ENCODE measurements at regions not wholly inside any gene's neighbourhood (a gene's known extent, or its start where the extent isn't known, plus 50 kb on each side); places are given as distances from the start of the nearest gene placed in this dataset.

- H3K4me3 ChIP-seq (ENCODE audit: low read length): no peak overlapping the region
- no peak for TF ChIP-seq ZNF274 (IDR thresholded peaks at IDR 0.05; ENCODE audit: low read depth, low read length)
Observed at GRCh38 chr2:37499113-37499512, 154.7 kb downstream of the QPCT start.

DNA sequence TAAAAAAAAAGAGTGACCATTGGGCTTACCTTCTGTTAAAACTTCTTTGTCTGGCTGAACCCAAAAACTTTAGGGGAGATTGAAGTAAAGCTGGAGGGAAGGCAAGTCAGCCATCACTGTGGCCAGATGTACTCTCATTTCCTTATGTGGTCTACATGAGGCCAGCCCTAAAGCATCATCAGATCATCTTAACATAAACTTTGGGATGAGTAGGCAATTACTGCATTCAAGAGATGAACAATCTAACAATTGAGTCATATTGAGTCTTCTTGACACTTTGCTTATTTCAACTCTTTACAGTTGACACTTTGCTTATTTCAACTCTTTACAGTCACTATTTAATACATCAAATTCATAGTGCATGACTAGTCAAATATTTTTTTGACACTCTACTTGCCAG is 155.6 kb downstream of the QPCT start:
- H3K4me3 ChIP-seq (ENCODE audit: low read length): no peak overlapping the region
- no peak for TF ChIP-seq ZNF274 (IDR thresholded peaks at IDR 0.05; ENCODE audit: low read depth, low read length)

DNA sequence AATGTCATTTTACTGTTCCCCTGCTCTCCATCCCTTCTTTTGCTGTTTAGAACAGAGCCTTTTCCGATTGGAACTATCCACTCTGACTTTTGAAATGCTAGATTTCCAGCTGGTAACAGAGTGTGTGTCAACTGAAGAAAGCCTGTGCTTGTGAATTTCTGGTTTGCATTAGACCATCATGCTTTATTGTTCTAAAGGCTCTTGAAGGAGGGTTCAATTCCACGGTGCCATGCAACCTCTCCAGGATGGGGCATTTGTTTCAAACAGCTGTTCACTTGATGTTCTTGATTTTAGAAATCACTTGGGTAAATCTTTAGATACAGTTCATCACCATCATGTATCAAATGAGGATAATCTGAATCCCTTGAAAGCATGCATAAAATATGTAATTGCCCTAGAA is 156.7 kb downstream of the QPCT start:
- H3K4me3 ChIP-seq (ENCODE audit: low read length): no peak overlapping the region
- no peak for TF ChIP-seq ZNF274 (IDR thresholded peaks at IDR 0.05; ENCODE audit: low read depth, low read length)

- H3K4me3 ChIP-seq (ENCODE audit: low read length): no peak overlapping the region
- no peak for TF ChIP-seq ZNF274 (IDR thresholded peaks at IDR 0.05; ENCODE audit: low read depth, low read length)
Observed at GRCh38 chr2:37506407-37507050, 162.1 kb downstream of the QPCT start.

DNA sequence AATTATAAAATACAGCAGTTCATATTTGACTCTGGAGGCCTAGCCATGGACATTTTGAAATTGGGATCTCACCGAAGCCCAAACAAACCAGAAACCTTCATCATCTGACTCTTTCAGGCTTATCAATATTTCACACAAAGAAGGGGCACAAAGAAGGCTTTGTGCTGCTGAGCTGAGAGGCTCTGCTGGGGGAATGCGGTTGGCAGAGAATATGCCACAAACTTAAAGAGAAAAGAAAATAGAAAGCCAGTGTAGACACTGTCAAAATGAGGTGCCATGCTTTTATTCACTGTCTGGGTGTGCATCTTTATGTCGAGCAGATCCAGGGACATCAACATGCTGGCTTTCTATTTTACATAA is 162.6 kb downstream of the QPCT start:
- no peak overlapping the region for H3K4me3 ChIP-seq (ENCODE audit: low read length)

DNA sequence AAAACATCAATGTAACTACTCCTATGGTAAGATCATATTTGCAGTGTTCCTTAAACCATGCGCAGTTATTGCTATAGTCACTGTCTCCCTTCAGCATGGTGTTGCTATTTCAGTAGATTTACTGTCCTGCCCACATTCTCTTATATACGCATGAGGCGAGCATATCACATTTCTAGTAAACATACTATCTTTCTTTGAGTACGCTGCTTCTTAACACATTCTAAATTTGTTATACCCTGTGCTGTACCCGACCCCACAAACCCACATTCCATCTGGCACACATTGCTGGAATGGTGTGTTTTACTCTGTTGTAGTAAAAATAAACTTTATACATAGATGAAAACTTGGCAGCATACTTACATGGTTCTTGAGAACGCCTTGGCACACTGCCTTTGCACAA is 163.3 kb downstream of the QPCT start:
- no peak for TF ChIP-seq ZNF274 (IDR thresholded peaks at IDR 0.05; ENCODE audit: low read depth, low read length)
- H3K4me3 ChIP-seq (ENCODE audit: low read length): no peak overlapping the region

More for the DNA sequence above, 162.6 kb downstream of the QPCT start:
- no peak for TF ChIP-seq ZNF274 (IDR thresholded peaks at IDR 0.05; ENCODE audit: low read depth, low read length)

- no peak for TF ChIP-seq ZNF274 (IDR thresholded peaks at IDR 0.05; ENCODE audit: low read depth, low read length)
- H3K4me3 ChIP-seq (ENCODE audit: low read length): no peak overlapping the region
Observed at GRCh38 chr2:37512971-37513370, 158.5 kb downstream of the CDC42EP3 start.

DNA sequence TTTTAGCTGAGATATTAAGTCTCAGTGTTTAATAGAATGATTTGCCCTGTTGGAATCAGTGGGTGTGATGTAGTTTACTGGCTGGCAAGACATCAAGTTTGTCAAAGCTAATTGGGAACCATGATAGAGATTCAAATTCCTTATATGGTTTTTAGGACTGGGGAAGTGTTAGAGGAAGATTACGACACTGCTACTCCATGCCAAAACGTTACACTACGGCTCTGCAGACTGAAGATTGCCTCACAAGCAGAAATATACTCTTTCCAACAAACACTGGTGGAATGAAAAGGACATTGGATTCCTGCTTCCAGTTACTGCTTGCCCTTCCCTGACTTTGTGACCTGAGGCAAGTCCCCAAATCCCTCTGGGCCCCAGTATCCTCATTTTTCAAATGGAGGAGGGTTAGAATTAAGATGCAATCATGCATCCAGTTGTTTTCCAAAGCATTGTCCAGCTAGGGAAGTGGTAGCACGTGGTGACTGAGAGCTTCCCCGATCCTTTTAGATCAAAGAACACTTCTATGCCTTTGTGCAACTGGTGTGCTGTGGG is 147.6 kb downstream of the CDC42EP3 start:
- TF ChIP-seq ZNF274 (IDR thresholded peaks at IDR 0.05; ENCODE audit: low read depth, low read length): no peak
- no peak overlapping the region for H3K4me3 ChIP-seq (ENCODE audit: low read length)

- no peak for TF ChIP-seq ZNF274 (IDR thresholded peaks at IDR 0.05; ENCODE audit: low read depth, low read length)
- H3K4me3 ChIP-seq (ENCODE audit: low read length): no peak overlapping the region
Observed at GRCh38 chr2:37526323-37526722, 145.1 kb downstream of the CDC42EP3 start.

GRCh38 chr2:37526856-37527255 is 144.6 kb downstream of the CDC42EP3 start:
- no peak overlapping the region for H3K4me3 ChIP-seq (ENCODE audit: low read length)
- no peak for TF ChIP-seq ZNF274 (IDR thresholded peaks at IDR 0.05; ENCODE audit: low read depth, low read length)

- no peak for TF ChIP-seq ZNF274 (IDR thresholded peaks at IDR 0.05; ENCODE audit: low read depth, low read length)
- H3K4me3 ChIP-seq (ENCODE audit: low read length): no peak overlapping the region
Observed at GRCh38 chr2:37527361-37527760, 144.1 kb downstream of the CDC42EP3 start.

DNA sequence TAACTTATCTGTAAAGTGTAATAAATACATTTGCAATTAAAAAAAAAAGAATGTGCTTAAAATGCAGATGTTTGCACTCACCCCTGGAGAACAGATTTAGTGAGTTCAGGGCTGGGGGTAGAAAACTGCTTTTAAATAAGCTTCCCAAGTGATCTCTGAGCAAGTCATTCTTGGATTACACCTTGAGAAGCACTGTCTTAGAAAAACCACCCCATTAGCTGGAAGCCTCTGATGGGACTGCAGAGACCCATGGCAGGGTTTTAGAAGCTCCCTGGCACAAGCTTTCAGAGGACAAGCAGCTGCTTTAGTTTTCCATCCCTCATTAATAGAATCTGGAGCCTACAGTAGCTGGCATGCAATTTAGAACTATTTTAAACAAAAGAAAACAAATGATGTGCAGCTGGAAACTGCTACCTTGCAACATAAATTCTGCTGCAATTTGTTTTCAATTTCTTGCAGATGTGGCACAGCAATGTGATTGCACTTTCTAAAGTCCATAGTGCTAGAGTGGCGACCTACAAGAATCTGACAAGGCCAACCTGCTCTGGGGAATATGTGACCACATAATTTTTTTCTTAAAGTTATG is 141.5 kb downstream of the CDC42EP3 start:
- no peak for TF ChIP-seq ZNF274 (IDR thresholded peaks at IDR 0.05; ENCODE audit: low read depth, low read length)
- no peak overlapping the region for H3K4me3 ChIP-seq (ENCODE audit: low read length)

GRCh38 chr2:37532503-37532902 is 138.9 kb downstream of the CDC42EP3 start:
- TF ChIP-seq ZNF274 (IDR thresholded peaks at IDR 0.05; ENCODE audit: low read depth, low read length): no peak
- H3K4me3 ChIP-seq (ENCODE audit: low read length): no peak overlapping the region

DNA sequence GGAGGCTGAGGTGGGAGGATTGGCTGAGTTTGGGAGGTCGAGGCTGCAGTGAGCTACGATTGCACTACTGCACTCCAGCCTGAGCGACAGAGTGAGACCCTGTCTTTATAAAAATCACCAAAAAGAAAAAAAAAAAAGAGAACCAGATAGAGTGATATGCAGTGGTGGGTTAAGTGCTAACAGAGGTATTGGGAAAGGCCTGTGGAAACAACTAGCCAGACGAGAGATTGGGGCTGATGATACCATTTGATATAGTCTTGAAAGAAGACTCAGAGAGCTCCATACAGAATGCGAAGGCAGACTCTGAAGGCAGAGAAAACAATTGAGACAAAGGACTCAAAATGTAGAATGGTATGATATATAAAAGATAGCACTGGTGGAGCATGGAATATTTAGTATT is 134.1 kb downstream of the CDC42EP3 start:
- no peak overlapping the region for H3K4me3 ChIP-seq (ENCODE audit: low read length)
- no peak for TF ChIP-seq ZNF274 (IDR thresholded peaks at IDR 0.05; ENCODE audit: low read depth, low read length)

GRCh38 chr2:37541516-37541915 is 129.9 kb downstream of the CDC42EP3 start:
- H3K4me3 ChIP-seq (ENCODE audit: low read length): no peak overlapping the region
- no peak for TF ChIP-seq ZNF274 (IDR thresholded peaks at IDR 0.05; ENCODE audit: low read depth, low read length)
